ENCODE measurements at regions not wholly inside any gene's neighbourhood (a gene's known extent, or its start where the extent isn't known, plus 50 kb on each side); places are given as distances from the start of the nearest gene placed in this dataset.

GRCh38 chr6:91852252-91852651 lies 1265.4 kb upstream of the MAP3K7 start:
- DNase-seq = no peak

- DNase-seq = no peak
These were observed 1247.9 kb upstream of the MAP3K7 start for GRCh38 chr6:91834813-91835212.

- no peak for DNase-seq
These were observed 1240.3 kb upstream of the MAP3K7 start for GRCh38 chr6:91827151-91827550.

GRCh38 chr6:91826128-91826527 lies 1239.3 kb upstream of the MAP3K7 start:
- DNase-seq = no peak

- peak; percentile 51 for DNase-seq
These were observed 1237.5 kb upstream of the MAP3K7 start for GRCh38 chr6:91824331-91824730.

GRCh38 chr6:91822581-91822980 lies 1235.7 kb upstream of the MAP3K7 start:
- peak; percentile 50 for DNase-seq

GRCh38 chr6:91816335-91816734 lies 1229.5 kb upstream of the MAP3K7 start:
- no peak for DNase-seq

GRCh38 chr6:91813641-91814040 lies 1226.8 kb upstream of the MAP3K7 start:
- no peak for DNase-seq

GRCh38 chr6:91812596-91813274 lies 1225.9 kb upstream of the MAP3K7 start:
- peak; percentile 46 for DNase-seq

GRCh38 chr6:91804981-91805380 lies 1218.1 kb upstream of the MAP3K7 start:
- DNase-seq = no peak

GRCh38 chr6:91802431-91802830 lies 1215.6 kb upstream of the MAP3K7 start:
- DNase-seq = no peak

GRCh38 chr6:91796603-91797002 lies 1209.7 kb upstream of the MAP3K7 start:
- DNase-seq = no peak

GRCh38 chr6:91788501-91788900 lies 1201.6 kb upstream of the MAP3K7 start:
- DNase-seq = no peak

- DNase-seq = no peak
These were observed 1199.8 kb upstream of the MAP3K7 start for GRCh38 chr6:91786474-91787184.

- DNase-seq = no peak
These were observed 1195.9 kb upstream of the MAP3K7 start for GRCh38 chr6:91782802-91783201.

GRCh38 chr6:91781946-91782345 lies 1195.1 kb upstream of the MAP3K7 start:
- no peak for DNase-seq

- no peak for DNase-seq
These were observed 1193.4 kb upstream of the MAP3K7 start for GRCh38 chr6:91780270-91780669.

GRCh38 chr6:91761621-91762020 lies 1174.7 kb upstream of the MAP3K7 start:
- DNase-seq = no peak

- no peak for DNase-seq
These were observed 1167.8 kb upstream of the MAP3K7 start for GRCh38 chr6:91754691-91755090.

GRCh38 chr6:91751526-91751925 lies 1164.7 kb upstream of the MAP3K7 start:
- DNase-seq = no peak

GRCh38 chr6:91744566-91744965 lies 1157.7 kb upstream of the MAP3K7 start:
- DNase-seq = no peak

GRCh38 chr6:91743756-91744155 lies 1156.9 kb upstream of the MAP3K7 start:
- no peak for DNase-seq

- no peak for DNase-seq
These were observed 1145.1 kb upstream of the MAP3K7 start for GRCh38 chr6:91731939-91732338.

GRCh38 chr6:91730710-91731109 lies 1143.8 kb upstream of the MAP3K7 start:
- no peak for DNase-seq

GRCh38 chr6:91720324-91720723 lies 1133.5 kb upstream of the MAP3K7 start:
- no peak for DNase-seq

Data from fibroblast of upper back skin (primary cell).